NCI-H1930 (cell line): ENCODE measurements at regions not wholly inside any gene's neighbourhood (a gene's known extent, or its start where the extent isn't known, plus 50 kb on each side); places are given as distances from the start of the nearest gene placed in this dataset.

Experiments
- DNase-seq, 2 experiments: peaks; one replicate each; lab custom pipeline; 2025; lab: John Stamatoyannopoulos, UW

GRCh38 chr3:127350172-127351050, 62.6 kb upstream of the PRR20G start:
- DNase-seq: no peak

GRCh38 chr3:127349501-127350171, 61.8 kb upstream of the PRR20G start:
- no peak for DNase-seq

GRCh38 chr3:127342735-127343134, 54.9 kb upstream of the PRR20G start:
- DNase-seq: no peak

GRCh38 chr3:127339928-127340861, 52.3 kb upstream of the PRR20G start:
- no peak for DNase-seq

GRCh38 chr3:127339016-127339415, 51.2 kb upstream of the PRR20G start:
- no peak for DNase-seq

DNA sequence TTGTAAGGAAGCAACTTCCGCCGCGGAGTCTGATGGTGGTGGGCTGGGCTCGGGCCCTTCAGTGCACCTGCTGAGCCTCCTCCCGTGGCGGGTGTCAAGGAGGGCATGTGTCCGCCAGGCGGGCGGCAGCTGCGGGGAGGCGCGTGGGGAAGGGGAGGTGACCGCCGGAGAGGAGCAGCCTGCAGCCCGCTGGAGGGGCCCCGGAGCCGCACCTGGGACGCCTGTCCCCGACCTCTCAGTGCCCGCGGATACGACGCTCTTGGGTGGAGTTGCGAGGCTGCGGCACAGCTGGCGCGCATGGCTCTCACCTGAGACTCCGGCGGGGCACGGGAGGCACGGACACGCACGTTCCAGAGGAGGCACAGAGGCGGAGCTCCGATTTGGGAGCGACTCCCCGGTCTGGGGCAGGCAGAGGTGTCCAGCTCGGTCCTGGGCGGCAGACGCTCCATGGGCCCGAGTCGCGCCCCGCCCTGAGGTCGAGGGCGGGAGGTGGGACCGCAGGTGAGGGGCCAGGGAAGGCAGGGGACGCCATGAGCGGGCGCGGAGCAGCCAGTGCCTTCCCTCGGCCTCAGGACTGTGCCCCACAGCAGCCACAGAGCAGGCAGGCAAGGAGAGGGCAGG, 50.2 kb upstream of the PRR20G start:
- no peak for DNase-seq
